ENCODE measurements at regions not wholly inside any gene's neighbourhood (a gene's known extent, or its start where the extent isn't known, plus 50 kb on each side); places are given as distances from the start of the nearest gene placed in this dataset.

GRCh38 chr3:6248528-6248927 lies 612.4 kb upstream of the GRM7 start:
- Mint-ChIP-seq H3K27ac (peak overlapping the region; percentile 13 to 71 (median 20)), H3K27me3 (ENCODE audit: low read depth) (no peaks in the 10 kb centered on the region), H3K4me1 (peaks cover 20% of the 10 kb centered on the region), H3K9me3 (no peaks in the 10 kb centered on the region), H3K36me3 (ENCODE audit: low read depth) (no peaks in the 10 kb centered on the region), H3K4me3 (no peak overlapping the region)
- no peak for TF ChIP-seq CTCF (IDR thresholded peaks at IDR 0.05; ENCODE audit: unreplicated experiment in 3 of 3)

GRCh38 chr3:6249679-6250078 lies 611.2 kb upstream of the GRM7 start:
- H3K27me3 Mint-ChIP-seq (ENCODE audit: low read depth): no peaks in the 10 kb centered on the region
- no peak overlapping the region for H3K27ac Mint-ChIP-seq
- H3K9me3 Mint-ChIP-seq: no peaks in the 10 kb centered on the region
- peaks cover 20% of the 10 kb centered on the region for H3K4me1 Mint-ChIP-seq
- no peaks in the 10 kb centered on the region for H3K36me3 Mint-ChIP-seq (ENCODE audit: low read depth)
- no peak for TF ChIP-seq CTCF (IDR thresholded peaks at IDR 0.05; ENCODE audit: unreplicated experiment in 3 of 3)
- H3K4me3 Mint-ChIP-seq: no peak overlapping the region

DNA sequence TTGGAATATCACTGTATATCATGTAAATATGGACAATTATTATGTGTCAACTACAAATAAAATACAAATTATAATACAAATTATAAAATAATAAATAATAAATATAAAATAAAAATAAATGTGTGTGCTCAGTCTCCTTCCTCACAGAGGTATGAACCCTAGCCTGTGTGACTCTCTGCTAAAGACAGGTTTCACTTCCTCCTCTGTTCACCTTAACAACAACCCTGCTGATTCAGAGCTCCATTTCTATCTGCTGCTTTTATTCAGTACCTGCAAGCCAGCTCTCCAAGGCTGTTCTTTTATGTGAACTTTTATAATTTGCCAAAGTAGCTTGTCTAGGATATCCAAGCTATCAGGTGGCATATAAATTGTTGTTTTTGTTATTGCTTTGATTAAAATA lies 610.7 kb upstream of the GRM7 start:
- TF ChIP-seq CTCF (IDR thresholded peaks at IDR 0.05; ENCODE audit: unreplicated experiment in 3 of 3): no peak
- Mint-ChIP-seq H3K27me3 (ENCODE audit: low read depth) (no peaks in the 10 kb centered on the region), H3K27ac (no peak overlapping the region), H3K4me3 (no peak overlapping the region), H3K4me1 (peaks cover 20% of the 10 kb centered on the region), H3K9me3 (peaks cover under 1% of the 10 kb centered on the region), H3K36me3 (ENCODE audit: low read depth) (no peaks in the 10 kb centered on the region)

DNA sequence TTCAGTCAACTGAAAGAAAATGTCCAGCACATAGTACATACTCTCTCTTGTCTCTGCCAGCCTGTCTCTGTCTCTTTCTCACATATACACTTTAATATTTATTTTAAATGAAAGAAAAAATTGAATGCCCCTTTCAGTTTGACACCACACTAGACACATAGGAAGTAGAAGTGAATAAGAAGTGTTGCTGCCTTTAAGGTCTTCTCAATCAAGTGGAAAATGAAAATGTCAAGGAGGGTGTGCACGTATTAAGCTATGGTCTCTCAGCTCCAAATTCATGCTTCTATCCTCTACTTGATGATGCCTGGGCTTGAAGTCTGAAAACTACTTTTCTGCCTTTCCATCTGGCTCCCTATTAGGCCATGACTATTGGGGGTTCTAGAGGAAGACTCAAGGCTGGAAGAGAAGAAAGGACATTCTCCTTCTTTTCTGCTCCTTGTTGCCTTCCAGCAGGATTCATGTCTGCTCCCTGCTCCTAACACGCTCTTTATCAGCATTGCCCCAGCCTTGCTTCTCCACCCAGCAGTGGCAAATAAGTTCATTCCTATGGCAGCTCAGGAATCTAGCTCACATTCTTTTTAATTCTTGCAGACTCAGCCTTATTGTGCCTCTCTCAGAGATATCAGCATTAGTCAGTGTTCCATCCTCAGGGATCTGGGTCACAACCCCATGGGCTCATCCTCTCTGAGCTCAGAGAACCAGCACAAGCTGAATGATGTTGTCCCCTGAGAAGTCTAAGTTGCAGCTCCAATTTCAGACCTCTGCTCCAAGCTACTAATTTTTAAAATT lies 609.1 kb upstream of the GRM7 start:
- Mint-ChIP-seq H3K4me1 (peaks cover 20% of the 10 kb centered on the region), H3K36me3 (ENCODE audit: low read depth) (no peaks in the 10 kb centered on the region), H3K27me3 (ENCODE audit: low read depth) (no peaks in the 10 kb centered on the region), H3K27ac (peak overlapping the region in 1 of 3 experiments; percentile 4), H3K4me3 (no peak overlapping the region), H3K9me3 (peaks cover 4% of the 10 kb centered on the region)
- TF ChIP-seq CTCF (IDR thresholded peaks at IDR 0.05; ENCODE audit: unreplicated experiment in 3 of 3): no peak

DNA sequence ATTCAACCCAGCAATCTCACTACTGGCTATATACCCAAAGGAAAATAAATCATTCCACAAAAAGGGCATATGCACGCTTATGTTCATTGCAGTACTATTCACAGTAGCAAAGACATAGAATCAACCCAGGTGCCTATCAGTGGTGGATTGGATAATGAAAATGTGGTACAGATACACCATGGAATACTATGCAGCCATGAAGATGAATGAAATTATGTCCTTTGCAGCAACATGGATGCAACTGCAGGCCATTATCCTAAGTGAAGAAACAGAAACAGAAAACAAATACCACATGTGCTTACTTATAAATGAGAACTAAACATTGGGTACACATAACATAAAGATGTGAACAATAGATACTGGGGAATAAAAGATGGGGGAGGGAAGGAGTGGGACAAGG lies 606.4 kb upstream of the GRM7 start:
- TF ChIP-seq CTCF (IDR thresholded peaks at IDR 0.05; ENCODE audit: unreplicated experiment in 3 of 3): no peak
- H3K36me3 Mint-ChIP-seq (ENCODE audit: low read depth): no peaks in the 10 kb centered on the region
- peaks cover 4% of the 10 kb centered on the region for H3K9me3 Mint-ChIP-seq
- no peak overlapping the region for H3K4me3 Mint-ChIP-seq
- no peak overlapping the region for H3K27ac Mint-ChIP-seq
- H3K4me1 Mint-ChIP-seq: peaks cover 18% of the 10 kb centered on the region
- H3K27me3 Mint-ChIP-seq (ENCODE audit: low read depth): peaks cover 6% of the 10 kb centered on the region

- Mint-ChIP-seq H3K27ac (no peak overlapping the region), H3K4me3 (no peak overlapping the region), H3K27me3 (ENCODE audit: low read depth) (peaks cover 6% of the 10 kb centered on the region), H3K9me3 (peaks cover 4% of the 10 kb centered on the region), H3K4me1 (peaks cover 20% of the 10 kb centered on the region), H3K36me3 (ENCODE audit: low read depth) (no peaks in the 10 kb centered on the region)
- TF ChIP-seq CTCF (IDR thresholded peaks at IDR 0.05; ENCODE audit: unreplicated experiment in 3 of 3): no peak
Observed at GRCh38 chr3:6255229-6255628, 605.7 kb upstream of the GRM7 start.
